Stomach smooth muscle (tissue), 2 donors: ENCODE measurements at regions not wholly inside any gene's neighbourhood (a gene's known extent, or its start where the extent isn't known, plus 50 kb on each side); places are given as distances from the start of the nearest gene placed in this dataset.

Experiments used
- H3K27ac ChIP-seq: one replicate; pipeline ENCODE4 v1.7.0; 2013; ENCODE audit warnings: mild to moderate bottlenecking, low read length, inconsistent platforms
- H3K27me3 ChIP-seq, 2 donors: one replicate each; pipeline ENCODE4 v1.7.0; 2013; ENCODE audit warnings: low read length in 2 of 2; ENCODE audit not compliant: insufficient read depth in 2 of 2, control insufficient read depth in 1 of 2
- H3K36me3 ChIP-seq, 2 donors: one replicate each; pipeline ENCODE4 v1.7.0; 2013; ENCODE audit warnings: low read length in 2 of 2; ENCODE audit not compliant: control insufficient read depth in 2 of 2, insufficient read depth in 2 of 2
- H3K4me1 ChIP-seq: one replicate; pipeline ENCODE4 v1.7.0; 2013; ENCODE audit warnings: low read length; ENCODE audit not compliant: control insufficient read depth, insufficient read depth
- H3K4me3 ChIP-seq, 2 donors: one replicate each; pipeline ENCODE4 v1.7.0; 2013; ENCODE audit warnings: low read length in 2 of 2
- H3K9ac ChIP-seq, 2 donors: one replicate each; pipeline ENCODE4 v1.7.0; 2013; ENCODE audit warnings: low read length in 2 of 2, mild to moderate bottlenecking in 1 of 2
- H3K9me3 ChIP-seq, 2 donors: one replicate each; pipeline ENCODE4 v1.7.0; 2013; ENCODE audit warnings: low read length in 2 of 2; ENCODE audit not compliant: control insufficient read depth in 2 of 2
- donor health status: healthy.
- donor health status: Pancreatic carcinoma.

DNA sequence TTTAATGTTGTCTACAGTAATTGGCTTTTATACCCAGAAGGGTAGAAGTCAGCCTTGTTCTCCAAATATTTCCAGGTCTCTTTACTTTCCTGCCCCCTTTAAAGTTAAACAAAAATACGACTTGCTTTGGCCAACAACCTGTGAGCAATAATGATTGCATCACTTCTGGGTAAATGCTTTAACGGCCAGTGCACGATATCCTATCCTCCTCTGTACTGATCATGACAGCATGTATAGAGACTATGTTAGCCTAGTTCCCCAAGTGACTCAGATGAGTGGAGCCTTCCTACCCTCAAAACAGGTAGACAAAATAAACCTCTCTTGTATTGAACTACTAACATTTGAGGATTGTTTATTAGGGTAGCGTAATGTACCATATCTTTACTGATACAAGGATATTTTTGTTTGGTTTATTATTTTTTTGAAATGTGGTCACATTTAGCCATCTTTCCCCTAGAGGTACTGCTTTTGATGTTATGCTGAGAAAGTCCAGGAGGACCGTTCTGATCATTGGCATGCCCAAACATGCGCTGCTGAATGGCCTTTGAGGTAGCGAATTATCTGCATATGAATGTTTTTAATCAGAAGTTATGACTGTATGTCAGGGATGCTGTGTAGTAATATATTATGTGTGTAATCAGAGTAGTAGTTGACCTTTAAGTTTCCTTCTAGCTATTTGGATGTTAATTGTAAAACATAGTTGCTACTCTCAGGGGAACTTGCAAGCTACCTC, 262.6 kb upstream of the DCC start:
- no peaks in the 10 kb centered on the region for H3K4me1 ChIP-seq
- H3K27me3 ChIP-seq: no peaks in the 10 kb centered on the region
- H3K9me3 ChIP-seq: no peaks in the 10 kb centered on the region
- no peaks in the 10 kb centered on the region for H3K36me3 ChIP-seq
- H3K4me3 ChIP-seq: no peak overlapping the region
- H3K9ac ChIP-seq: no peak overlapping the region
- no peak overlapping the region for H3K27ac ChIP-seq

DNA sequence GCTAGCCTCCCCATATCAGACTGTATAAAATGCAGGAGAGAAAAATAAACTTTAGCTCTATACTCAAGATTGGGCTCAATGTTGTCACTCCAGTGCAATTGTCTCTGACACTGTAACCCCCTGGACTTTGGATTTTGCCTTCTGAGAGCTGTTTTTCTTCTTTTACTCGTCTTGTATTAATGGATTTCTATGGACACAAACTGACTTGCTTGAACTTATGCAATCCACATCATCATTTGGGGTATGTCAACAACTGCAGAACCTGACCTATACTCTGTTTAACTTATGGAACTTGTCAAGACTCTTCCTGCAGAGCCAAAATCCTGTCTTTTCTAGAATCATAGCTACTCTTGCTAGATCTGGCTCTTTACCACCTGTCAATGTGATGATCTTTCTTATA, 257.8 kb upstream of the DCC start:
- Histone ChIP-seq H3K27me3 (no peaks in the 10 kb centered on the region), H3K9me3 (no peaks in the 10 kb centered on the region), H3K4me1 (no peaks in the 10 kb centered on the region), H3K27ac (no peak overlapping the region), H3K9ac (no peak overlapping the region), H3K36me3 (no peaks in the 10 kb centered on the region), H3K4me3 (no peak overlapping the region)

DNA sequence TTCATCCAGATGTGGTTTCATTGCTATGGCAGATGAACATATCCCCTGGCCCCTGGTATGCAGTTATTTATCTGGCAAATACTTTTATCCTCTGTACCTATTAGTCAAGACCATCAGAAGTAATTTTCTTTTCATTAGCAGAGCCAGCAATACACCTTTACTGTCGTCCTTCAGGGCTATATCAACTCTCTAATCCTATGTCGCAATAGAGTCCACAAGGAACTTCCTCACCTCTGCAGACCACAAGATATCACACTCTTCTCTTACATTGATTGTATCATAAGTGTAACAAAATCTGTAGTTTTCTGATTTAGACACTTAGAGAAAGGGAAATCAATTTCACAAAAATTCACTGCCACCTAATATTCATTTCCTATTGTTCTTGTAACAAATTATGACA, 252.9 kb upstream of the DCC start:
- H3K9ac ChIP-seq: no peak overlapping the region
- H3K4me1 ChIP-seq: no peaks in the 10 kb centered on the region
- H3K9me3 ChIP-seq: no peaks in the 10 kb centered on the region
- no peak overlapping the region for H3K27ac ChIP-seq
- no peaks in the 10 kb centered on the region for H3K27me3 ChIP-seq
- H3K36me3 ChIP-seq: no peaks in the 10 kb centered on the region
- no peak overlapping the region for H3K4me3 ChIP-seq

DNA sequence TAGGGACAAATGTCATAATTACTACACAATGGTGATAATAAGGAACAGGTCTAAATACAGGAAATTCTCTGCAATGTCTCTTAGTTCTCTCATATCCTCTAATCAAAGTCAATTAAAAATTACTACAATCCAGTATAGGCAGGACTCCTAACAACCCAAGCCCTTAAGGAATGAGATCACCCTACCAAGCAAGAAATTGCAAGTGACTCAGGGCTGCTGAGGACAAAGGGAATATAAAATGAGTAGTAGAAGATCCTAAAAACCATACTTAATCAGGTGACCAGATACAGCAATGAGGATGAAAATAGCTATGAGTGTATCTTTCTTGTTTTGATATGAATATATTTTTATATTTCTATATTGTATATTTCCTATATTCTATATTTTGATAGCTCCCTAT, 250.0 kb upstream of the DCC start:
- no peak overlapping the region for H3K9ac ChIP-seq
- H3K27me3 ChIP-seq: no peaks in the 10 kb centered on the region
- H3K4me3 ChIP-seq: no peak overlapping the region
- H3K36me3 ChIP-seq: no peaks in the 10 kb centered on the region
- no peaks in the 10 kb centered on the region for H3K9me3 ChIP-seq
- H3K4me1 ChIP-seq: no peaks in the 10 kb centered on the region
- H3K27ac ChIP-seq: no peak overlapping the region

DNA sequence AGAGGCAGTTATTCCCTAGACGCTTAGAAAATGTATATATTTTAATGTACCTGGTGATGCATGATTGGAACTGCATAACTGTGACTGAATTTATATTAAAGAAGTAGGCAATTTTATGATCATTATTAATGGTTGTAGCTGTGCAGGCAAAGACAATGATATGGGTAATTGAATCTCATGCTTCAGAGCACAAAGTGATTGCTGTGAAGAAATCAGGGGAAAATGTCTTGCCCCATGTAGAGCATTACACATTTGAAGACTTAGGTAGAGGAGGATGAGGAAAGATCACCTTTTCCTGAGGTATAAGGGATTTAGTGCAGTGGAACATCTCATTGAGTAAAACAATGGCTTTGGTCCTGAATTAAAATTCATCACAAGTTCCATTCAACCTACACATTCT, 246.8 kb upstream of the DCC start:
- Histone ChIP-seq H3K27me3 (no peaks in the 10 kb centered on the region), H3K36me3 (no peaks in the 10 kb centered on the region), H3K9ac (no peak overlapping the region), H3K9me3 (no peaks in the 10 kb centered on the region), H3K4me1 (no peaks in the 10 kb centered on the region), H3K27ac (no peak overlapping the region), H3K4me3 (no peak overlapping the region)

DNA sequence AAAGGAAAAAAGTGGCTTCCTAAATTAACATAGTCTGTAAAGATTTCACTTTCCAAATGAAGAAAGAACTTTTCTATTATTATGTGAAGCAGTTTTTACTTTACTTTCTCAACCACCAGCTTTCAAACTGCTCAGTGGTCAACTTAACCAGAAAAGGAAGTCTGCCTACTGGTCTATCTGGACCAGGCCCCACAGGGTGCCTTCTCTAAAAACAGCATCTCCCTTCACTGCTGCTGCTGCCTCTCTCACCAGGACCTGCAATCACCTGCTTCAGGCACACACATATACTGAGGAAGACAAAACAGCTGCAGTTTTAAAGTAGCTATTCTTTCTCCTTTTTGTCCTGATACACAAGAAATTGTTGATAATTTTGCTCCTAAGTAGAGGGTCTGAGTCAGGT, 221.3 kb upstream of the DCC start:
- no peaks in the 10 kb centered on the region for H3K27me3 ChIP-seq
- no peak overlapping the region for H3K27ac ChIP-seq
- H3K4me1 ChIP-seq: no peaks in the 10 kb centered on the region
- H3K9ac ChIP-seq: no peak overlapping the region
- H3K4me3 ChIP-seq: no peak overlapping the region
- peaks cover 0 to 2% of the 10 kb centered on the region in 2 donors for H3K9me3 ChIP-seq
- no peaks in the 10 kb centered on the region for H3K36me3 ChIP-seq

- H3K27ac ChIP-seq: no peak overlapping the region
- no peak overlapping the region for H3K4me3 ChIP-seq
- H3K27me3 ChIP-seq: no peaks in the 10 kb centered on the region
- peaks cover 0 to 8% of the 10 kb centered on the region in 2 donors for H3K9me3 ChIP-seq
- no peaks in the 10 kb centered on the region for H3K4me1 ChIP-seq
- H3K36me3 ChIP-seq: no peaks in the 10 kb centered on the region
- no peak overlapping the region for H3K9ac ChIP-seq
Measured at GRCh38 chr18:52130624-52131301, 209.2 kb upstream of the DCC start.

GRCh38 chr18:52131845-52132244, 208.2 kb upstream of the DCC start:
- Histone ChIP-seq H3K27me3 (no peaks in the 10 kb centered on the region), H3K4me3 (no peak overlapping the region), H3K27ac (no peak overlapping the region), H3K9ac (no peak overlapping the region), H3K9me3 (peaks cover 0 to 8% of the 10 kb centered on the region in 2 donors), H3K36me3 (no peaks in the 10 kb centered on the region), H3K4me1 (no peaks in the 10 kb centered on the region)

DNA sequence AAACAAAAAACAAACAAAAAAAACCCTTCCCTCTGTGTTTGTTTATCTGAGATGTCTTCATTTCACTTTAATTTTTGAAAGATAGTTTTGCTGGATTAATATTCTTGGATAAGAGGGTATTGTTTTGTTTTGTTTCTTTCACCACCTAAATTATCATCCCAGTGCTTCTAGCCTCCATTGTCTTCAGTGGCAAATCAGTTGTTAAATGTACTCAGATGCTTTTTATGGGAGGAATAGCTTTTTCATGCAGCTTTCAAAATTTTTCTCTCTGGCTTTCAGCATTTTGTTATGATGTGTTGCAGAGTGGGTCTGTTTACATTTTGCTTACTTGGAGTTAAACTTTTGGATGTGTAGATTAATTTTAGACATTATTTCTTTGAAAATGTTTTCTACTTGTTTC, 203.5 kb upstream of the DCC start:
- no peaks in the 10 kb centered on the region for H3K36me3 ChIP-seq
- H3K27me3 ChIP-seq: no peaks in the 10 kb centered on the region
- H3K9ac ChIP-seq: no peak overlapping the region
- H3K9me3 ChIP-seq: peaks cover 0 to 12% of the 10 kb centered on the region in 2 donors
- no peaks in the 10 kb centered on the region for H3K4me1 ChIP-seq
- no peak overlapping the region for H3K27ac ChIP-seq
- no peak overlapping the region for H3K4me3 ChIP-seq

DNA sequence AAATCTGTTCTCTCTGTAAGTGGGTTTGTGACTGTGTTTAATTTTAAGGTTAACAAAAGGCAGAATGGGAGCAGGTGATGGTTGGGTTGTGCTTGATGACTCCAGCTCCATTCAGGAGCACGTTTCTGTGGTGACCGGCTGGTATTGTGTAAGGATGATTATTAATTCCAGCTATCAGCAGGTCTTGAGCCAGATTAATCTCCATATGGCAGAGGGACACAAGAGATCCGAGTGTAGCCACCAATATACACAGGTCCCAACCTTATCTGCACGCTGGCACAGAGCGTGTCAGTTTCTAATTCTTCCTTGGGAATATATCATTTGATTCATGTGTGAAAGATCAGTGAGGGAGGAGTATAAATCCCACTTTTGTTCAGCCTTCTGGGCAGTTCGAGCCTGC, 199.0 kb upstream of the DCC start:
- H3K9me3 ChIP-seq: peaks cover 0 to 4% of the 10 kb centered on the region in 2 donors
- no peak overlapping the region for H3K27ac ChIP-seq
- no peak overlapping the region for H3K9ac ChIP-seq
- no peaks in the 10 kb centered on the region for H3K4me1 ChIP-seq
- H3K27me3 ChIP-seq: no peaks in the 10 kb centered on the region
- H3K4me3 ChIP-seq: no peak overlapping the region
- no peaks in the 10 kb centered on the region for H3K36me3 ChIP-seq

GRCh38 chr18:52150050-52150449, 189.9 kb upstream of the DCC start:
- H3K9me3 ChIP-seq: no peaks in the 10 kb centered on the region
- no peaks in the 10 kb centered on the region for H3K27me3 ChIP-seq
- no peaks in the 10 kb centered on the region for H3K4me1 ChIP-seq
- H3K36me3 ChIP-seq: no peaks in the 10 kb centered on the region
- H3K4me3 ChIP-seq: no peak overlapping the region
- H3K27ac ChIP-seq: no peak overlapping the region
- no peak overlapping the region for H3K9ac ChIP-seq
